ENCODE measurements at regions not wholly inside any gene's neighbourhood (a gene's known extent, or its start where the extent isn't known, plus 50 kb on each side); places are given as distances from the start of the nearest gene placed in this dataset.
"Not testable (repeated sequence)": the region's sequence is repeated elsewhere in the genome, so short reads cannot be mapped to it uniquely, and the experiment has no call there.

GRCh38 chr1:194776657-194777056 lies 1590.2 kb upstream of the B3GALT2 start:
- Histone ChIP-seq H3K36me3 (no peaks in the 10 kb centered on the region), H3K27ac (no peak overlapping the region), H3K4me1 (no peaks in the 10 kb centered on the region), H3K27me3 (no peaks in the 10 kb centered on the region), H3K4me3 (no peak overlapping the region), H3K9me3 (no peaks in the 10 kb centered on the region)
- DNase-seq: no peak
- TF ChIP-seq, protein P1, sequence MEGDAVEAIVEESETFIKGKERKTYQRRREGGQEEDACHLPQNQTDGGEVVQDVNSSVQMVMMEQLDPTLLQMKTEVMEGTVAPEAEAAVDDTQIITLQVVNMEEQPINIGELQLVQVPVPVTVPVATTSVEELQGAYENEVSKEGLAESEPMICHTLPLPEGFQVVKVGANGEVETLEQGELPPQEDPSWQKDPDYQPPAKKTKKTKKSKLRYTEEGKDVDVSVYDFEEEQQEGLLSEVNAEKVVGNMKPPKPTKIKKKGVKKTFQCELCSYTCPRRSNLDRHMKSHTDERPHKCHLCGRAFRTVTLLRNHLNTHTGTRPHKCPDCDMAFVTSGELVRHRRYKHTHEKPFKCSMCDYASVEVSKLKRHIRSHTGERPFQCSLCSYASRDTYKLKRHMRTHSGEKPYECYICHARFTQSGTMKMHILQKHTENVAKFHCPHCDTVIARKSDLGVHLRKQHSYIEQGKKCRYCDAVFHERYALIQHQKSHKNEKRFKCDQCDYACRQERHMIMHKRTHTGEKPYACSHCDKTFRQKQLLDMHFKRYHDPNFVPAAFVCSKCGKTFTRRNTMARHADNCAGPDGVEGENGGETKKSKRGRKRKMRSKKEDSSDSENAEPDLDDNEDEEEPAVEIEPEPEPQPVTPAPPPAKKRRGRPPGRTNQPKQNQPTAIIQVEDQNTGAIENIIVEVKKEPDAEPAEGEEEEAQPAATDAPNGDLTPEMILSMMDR (IDR thresholded peaks at IDR 0.05): no peak
- TF ChIP-seq POLR2A (IDR thresholded peaks at IDR 0.05): no peak

DNA sequence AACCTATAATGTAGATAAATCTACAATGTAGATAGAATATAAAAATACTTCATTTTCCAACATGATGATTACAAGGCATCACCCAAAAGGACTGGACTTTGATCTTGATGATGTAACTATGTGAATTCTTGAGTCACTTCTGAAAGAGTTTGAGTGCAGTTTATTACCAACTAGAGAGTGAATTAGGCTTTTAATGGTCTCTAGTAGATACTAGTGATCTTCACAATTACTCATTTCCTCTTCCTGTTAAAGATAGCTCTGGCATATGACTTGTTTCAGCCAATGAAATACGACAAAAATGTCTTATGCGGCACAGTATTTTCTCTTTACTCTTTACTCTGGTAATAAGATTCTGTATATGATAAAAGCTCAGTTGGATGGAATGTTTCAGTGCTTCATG lies 1588.1 kb upstream of the B3GALT2 start:
- DNase-seq: no peak
- no peak overlapping the region for H3K27ac ChIP-seq
- no peaks in the 10 kb centered on the region for H3K36me3 ChIP-seq
- H3K4me1 ChIP-seq: no peaks in the 10 kb centered on the region
- no peak overlapping the region for H3K4me3 ChIP-seq
- no peaks in the 10 kb centered on the region for H3K9me3 ChIP-seq
- no peaks in the 10 kb centered on the region for H3K27me3 ChIP-seq
- TF ChIP-seq POLR2A (IDR thresholded peaks at IDR 0.05): no peak
- TF ChIP-seq, protein P1 (IDR thresholded peaks at IDR 0.05): no peak

GRCh38 chr1:194755241-194755994 lies 1569.0 kb upstream of the B3GALT2 start:
- Histone ChIP-seq H3K27ac (no peak overlapping the region), H3K4me3 (no peak overlapping the region), H3K9me3 (no peaks in the 10 kb centered on the region), H3K4me1 (no peaks in the 10 kb centered on the region), H3K36me3 (no peaks in the 10 kb centered on the region), H3K27me3 (no peaks in the 10 kb centered on the region)
- TF ChIP-seq, protein P1 (IDR thresholded peaks at IDR 0.05): no peak
- no peak for TF ChIP-seq POLR2A (IDR thresholded peaks at IDR 0.05)
- no peak for DNase-seq

GRCh38 chr1:194738843-194739242 lies 1552.4 kb upstream of the B3GALT2 start:
- H3K4me1 ChIP-seq, H3K36me3 ChIP-seq, H3K27ac ChIP-seq, H3K4me3 ChIP-seq, DNase-seq, H3K27me3 ChIP-seq, H3K9me3 ChIP-seq: not testable (repeated sequence)

GRCh38 chr1:194734970-194735369 lies 1548.6 kb upstream of the B3GALT2 start:
- no peaks in the 10 kb centered on the region for H3K27me3 ChIP-seq
- DNase-seq: no peak
- no peaks in the 10 kb centered on the region for H3K36me3 ChIP-seq
- no peaks in the 10 kb centered on the region for H3K4me1 ChIP-seq
- no peak for TF ChIP-seq POLR2A (IDR thresholded peaks at IDR 0.05)
- TF ChIP-seq, protein P1 (IDR thresholded peaks at IDR 0.05): no peak
- H3K4me3 ChIP-seq: no peak overlapping the region
- no peaks in the 10 kb centered on the region for H3K9me3 ChIP-seq
- no peak overlapping the region for H3K27ac ChIP-seq

- H3K4me3 ChIP-seq: no peak overlapping the region
- no peak overlapping the region for H3K27ac ChIP-seq
- no peaks in the 10 kb centered on the region for H3K4me1 ChIP-seq
- H3K9me3 ChIP-seq: no peaks in the 10 kb centered on the region
- H3K27me3 ChIP-seq: no peaks in the 10 kb centered on the region
- H3K36me3 ChIP-seq: no peaks in the 10 kb centered on the region
- no peak for DNase-seq
- no peak for TF ChIP-seq POLR2A (IDR thresholded peaks at IDR 0.05)
- TF ChIP-seq, protein P1 (IDR thresholded peaks at IDR 0.05): no peak
These were observed 1544.6 kb upstream of the B3GALT2 start for GRCh38 chr1:194731025-194731424.
